Ureter (tissue), 1 donor: ENCODE measurements at regions not wholly inside any gene's neighbourhood (a gene's known extent, or its start where the extent isn't known, plus 50 kb on each side); places are given as distances from the start of the nearest gene placed in this dataset.

Source experiments
- DNase-seq: peaks from one replicate; pipeline ENCODE4 v3.0.0-alpha.2; 2020; ENCODE audit warnings: low spot score
- donor health status: DM: yes; HTN: yes; CAD: no.

DNA sequence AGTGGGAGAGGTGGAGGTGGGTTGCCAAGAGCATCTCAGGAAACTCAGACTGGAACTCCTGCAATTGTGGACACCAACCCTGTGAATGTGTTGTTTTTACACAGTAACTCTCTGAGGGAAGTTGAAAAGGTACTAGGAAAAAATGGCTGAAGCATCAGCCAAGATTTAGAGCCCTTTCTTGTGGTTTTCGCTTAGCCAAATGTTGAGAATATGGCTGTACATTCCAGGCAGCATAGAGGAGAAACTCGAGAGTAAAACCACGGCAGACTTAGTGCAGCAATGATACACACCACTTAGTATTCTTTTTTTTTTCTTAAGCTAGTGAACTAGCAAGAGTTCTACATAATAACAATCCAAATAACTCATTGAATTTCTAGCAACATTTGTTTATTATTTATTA is 309.7 kb upstream of the MTNR1B start:
- DNase-seq = no peak

- DNase-seq = no peak
Observed at GRCh38 chr11:92662601-92663360, 306.7 kb upstream of the MTNR1B start.

DNA sequence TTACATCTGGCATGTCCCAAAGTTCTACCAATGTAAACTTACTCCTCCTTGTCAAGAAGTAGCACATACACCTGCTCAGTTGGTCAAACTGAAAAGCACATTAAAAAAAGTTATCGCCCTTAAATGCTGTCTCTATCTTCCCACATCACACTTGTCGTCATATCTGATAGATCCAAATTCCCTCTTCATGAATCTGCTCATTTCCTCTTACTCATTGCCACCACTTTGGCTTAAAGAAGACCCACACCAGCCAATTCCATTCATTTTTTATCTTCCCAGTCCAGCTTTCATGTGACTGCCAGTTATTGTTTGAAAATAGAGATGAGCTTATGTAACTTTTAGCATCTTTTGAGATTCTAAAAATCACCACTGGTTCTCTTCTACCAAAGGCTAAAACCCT is 305.9 kb upstream of the MTNR1B start:
- DNase-seq = no peak

GRCh38 chr11:92667486-92668152 is 301.8 kb upstream of the MTNR1B start:
- DNase-seq = no peak

- no peak for DNase-seq
Observed at GRCh38 chr11:92670308-92670890, 299.1 kb upstream of the MTNR1B start.

- no peak for DNase-seq
Observed at GRCh38 chr11:92671081-92671480, 298.4 kb upstream of the MTNR1B start.

DNA sequence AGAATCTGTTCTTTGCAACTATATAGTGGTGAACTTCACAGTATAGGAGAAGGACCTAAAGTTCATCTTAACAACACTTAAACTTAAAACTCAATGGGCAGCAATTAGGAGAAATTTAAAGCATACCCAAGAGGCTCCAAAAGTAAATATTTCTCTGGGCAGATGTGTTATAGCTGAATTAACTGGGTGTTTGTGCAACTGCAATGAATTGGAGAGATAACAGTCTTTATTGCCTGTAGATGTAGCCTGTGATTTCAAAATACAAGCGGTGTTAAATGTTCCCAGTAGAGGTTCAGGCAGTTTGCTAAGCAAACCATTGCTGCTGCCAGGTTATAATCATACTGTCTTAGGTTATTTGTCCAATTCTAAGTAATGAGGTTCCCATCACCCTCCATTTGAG is 294.1 kb upstream of the MTNR1B start:
- no peak for DNase-seq

DNA sequence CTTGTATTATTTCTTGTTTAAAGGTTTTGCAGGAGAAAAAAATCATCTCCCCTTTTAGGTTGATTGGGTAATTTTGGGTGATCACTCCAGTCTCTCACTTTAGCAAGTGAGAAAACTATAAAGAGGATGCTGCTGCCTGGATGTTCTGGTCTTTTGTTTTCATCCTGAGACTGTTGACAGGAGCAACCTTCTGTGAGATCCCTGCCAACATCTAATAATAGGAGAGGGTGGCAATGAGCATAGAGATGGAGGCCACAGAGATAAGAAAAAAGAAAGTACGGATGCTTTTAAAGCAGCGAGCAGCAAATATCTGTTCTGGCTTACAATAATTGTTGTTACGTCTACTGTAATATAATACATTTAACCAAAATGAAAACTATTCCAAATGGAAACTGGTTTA is 293.6 kb upstream of the MTNR1B start:
- DNase-seq = no peak

DNA sequence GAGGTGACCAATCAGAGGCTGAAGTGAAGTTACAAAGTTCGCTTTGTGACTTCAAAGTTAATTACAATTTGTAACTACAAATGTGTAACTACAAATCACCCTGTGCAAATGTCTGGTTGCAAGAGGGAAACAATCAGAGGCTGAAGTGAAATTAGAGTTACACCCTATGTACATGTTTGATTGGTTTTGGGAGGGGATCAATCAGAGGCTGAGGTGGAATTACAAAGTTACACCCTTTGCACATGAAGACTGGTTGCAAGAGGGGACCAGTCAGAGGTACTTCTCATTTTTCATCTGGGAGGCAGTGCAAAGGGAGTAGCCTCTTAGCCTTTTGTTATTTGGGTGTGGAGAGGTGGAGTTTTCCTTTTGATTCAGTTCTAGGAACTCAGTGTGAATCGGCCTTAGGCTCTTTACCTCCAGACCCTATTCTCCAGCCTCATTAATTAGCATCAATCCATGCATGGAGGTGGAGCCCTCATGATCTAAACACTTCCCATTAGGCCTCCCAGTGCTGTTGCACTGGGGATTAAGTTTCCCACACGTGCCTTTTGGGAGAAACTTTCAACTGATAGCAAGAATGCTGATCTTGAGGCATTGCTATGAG is 291.3 kb upstream of the MTNR1B start:
- no peak for DNase-seq

DNA sequence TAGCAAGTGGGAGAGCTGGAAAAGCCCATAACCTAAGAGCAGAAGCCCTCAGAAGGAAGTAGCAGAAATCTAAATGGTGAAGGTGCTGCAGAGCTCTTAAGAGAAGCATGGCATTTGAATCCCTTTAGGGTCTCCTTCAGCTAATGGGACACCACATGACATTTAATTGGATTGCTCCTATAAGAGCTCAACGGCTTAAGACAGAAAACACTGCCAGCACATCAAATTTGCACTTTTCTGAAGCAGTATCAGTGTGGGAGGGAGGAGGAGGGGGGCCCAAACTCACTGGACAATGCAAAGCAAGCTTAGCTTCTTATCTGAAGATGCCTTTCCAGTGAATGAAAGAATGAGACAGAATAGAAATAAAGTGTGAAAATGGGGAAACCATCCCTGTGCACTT is 287.9 kb upstream of the MTNR1B start:
- no peak for DNase-seq

DNA sequence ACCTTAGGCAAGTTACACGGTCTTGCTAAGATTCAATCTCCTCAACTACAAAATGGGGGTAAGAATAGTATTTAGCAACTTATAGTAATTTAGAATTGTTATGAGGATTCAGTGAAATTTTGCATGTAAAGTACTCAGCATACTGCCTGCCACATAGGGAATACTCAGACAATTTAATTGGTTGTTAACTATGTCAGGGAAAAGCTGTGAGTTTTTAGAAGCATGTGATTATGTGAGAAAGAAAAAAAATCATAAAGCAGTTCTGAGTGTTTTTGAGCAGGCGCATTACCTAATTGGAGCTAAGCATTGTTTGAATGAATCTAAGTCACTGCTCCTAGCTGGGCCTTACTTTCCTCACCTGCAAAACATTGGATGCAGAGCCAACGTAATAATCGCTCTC is 287.3 kb upstream of the MTNR1B start:
- DNase-seq = no peak

DNA sequence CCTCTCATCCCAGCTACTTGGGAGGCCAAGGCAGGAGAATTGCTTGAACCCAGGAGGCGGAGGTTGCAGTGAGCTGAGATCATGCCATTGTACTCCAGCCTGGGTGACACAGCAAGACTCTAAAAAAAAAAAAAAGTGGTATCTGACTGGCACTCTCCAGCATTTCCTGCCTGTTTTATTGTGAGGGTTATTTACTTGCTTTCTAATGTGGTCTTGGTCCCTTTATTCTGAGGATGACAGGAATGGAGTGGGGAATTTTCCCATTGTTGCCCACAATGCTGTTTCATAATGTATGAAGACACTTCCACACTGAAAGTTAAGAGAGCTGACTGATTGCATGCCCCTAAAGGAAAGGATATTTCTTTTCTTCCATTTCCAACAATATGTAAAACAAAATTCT is 286.5 kb upstream of the MTNR1B start:
- no peak for DNase-seq

GRCh38 chr11:92685049-92685448 is 284.4 kb upstream of the MTNR1B start:
- no peak for DNase-seq

GRCh38 chr11:92687724-92688123 is 281.7 kb upstream of the MTNR1B start:
- no peak for DNase-seq

DNA sequence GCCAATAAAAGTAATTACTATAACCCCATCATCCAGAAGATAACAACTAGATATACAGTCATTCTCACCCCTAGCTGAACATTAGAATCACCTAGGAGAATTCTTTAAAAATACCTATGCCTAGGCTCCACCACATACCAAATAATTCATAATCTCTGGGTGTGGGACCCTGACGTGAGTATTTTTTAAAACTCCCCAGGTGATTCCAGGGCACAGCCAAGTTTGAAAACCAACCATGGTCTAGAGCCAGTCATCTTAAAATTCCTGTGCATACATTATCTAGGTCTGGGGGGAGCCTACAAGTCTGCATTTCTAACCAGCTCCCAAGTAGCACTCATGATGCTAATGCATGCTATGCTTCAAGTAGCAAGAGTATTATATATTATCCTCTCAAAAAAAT is 281.0 kb upstream of the MTNR1B start:
- no peak for DNase-seq

GRCh38 chr11:92692826-92693546 is 276.5 kb upstream of the MTNR1B start:
- no peak for DNase-seq

GRCh38 chr11:92696076-92696475 is 273.4 kb upstream of the MTNR1B start:
- DNase-seq = no peak

GRCh38 chr11:92697461-92698312 is 271.8 kb upstream of the MTNR1B start:
- no peak for DNase-seq

DNA sequence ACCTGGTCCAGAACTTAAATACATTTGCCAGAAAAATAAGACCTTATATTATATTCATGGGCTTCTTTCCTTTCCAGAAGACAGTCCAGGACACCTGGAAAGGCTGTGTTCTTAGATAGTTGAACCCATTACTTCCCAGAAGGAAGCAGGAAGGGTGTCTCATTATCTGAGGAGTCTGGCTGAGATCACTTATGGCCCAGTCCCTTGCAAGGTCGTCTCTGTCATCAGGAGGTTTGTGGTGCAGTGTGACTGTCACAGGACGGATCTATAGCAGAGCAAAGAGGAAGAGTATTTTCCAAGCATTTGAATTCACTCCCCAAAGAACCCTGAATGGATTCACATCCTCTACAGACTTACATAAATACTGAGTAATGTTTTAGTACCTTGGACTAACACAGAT is 270.7 kb upstream of the MTNR1B start:
- no peak for DNase-seq

GRCh38 chr11:92702037-92702804 is 267.2 kb upstream of the MTNR1B start:
- no peak for DNase-seq
